ENCODE measurements at regions not wholly inside any gene's neighbourhood (a gene's known extent, or its start where the extent isn't known, plus 50 kb on each side); places are given as distances from the start of the nearest gene placed in this dataset.
"Not testable (repeated sequence)": the region's sequence is repeated elsewhere in the genome, so short reads cannot be mapped to it uniquely, and the experiment has no call there.

GRCh38 chr7:51599935-51600334, 283.3 kb upstream of the COBL start:
- DNase-seq: not testable (repeated sequence)

GRCh38 chr7:51593628-51594027, 277.0 kb upstream of the COBL start:
- DNase-seq: no peak

GRCh38 chr7:51592842-51593599, 276.4 kb upstream of the COBL start:
- no peak for DNase-seq

- DNase-seq: no peak
Observed at GRCh38 chr7:51591223-51591622, 274.6 kb upstream of the COBL start.

- DNase-seq: no peak
Observed at GRCh38 chr7:51590746-51591145, 274.1 kb upstream of the COBL start.

GRCh38 chr7:51589111-51589510, 272.5 kb upstream of the COBL start:
- no peak for DNase-seq

GRCh38 chr7:51587604-51588003, 271.0 kb upstream of the COBL start:
- no peak for DNase-seq

GRCh38 chr7:51577390-51577789, 260.8 kb upstream of the COBL start:
- no peak for DNase-seq

GRCh38 chr7:51569581-51569980, 253.0 kb upstream of the COBL start:
- DNase-seq: no peak

GRCh38 chr7:51569176-51569575, 252.6 kb upstream of the COBL start:
- DNase-seq: no peak

GRCh38 chr7:51551070-51551469, 234.5 kb upstream of the COBL start:
- DNase-seq: no peak

GRCh38 chr7:51545131-51545530, 228.5 kb upstream of the COBL start:
- no peak for DNase-seq

GRCh38 chr7:51543801-51544553, 227.4 kb upstream of the COBL start:
- no peak for DNase-seq

GRCh38 chr7:51540906-51541305, 224.3 kb upstream of the COBL start:
- DNase-seq: not testable (repeated sequence)

- no peak for DNase-seq
Observed at GRCh38 chr7:51539840-51540239, 223.2 kb upstream of the COBL start.

- DNase-seq: no peak
Observed at GRCh38 chr7:51528172-51528571, 211.6 kb upstream of the COBL start.

GRCh38 chr7:51521694-51522312, 205.2 kb upstream of the COBL start:
- DNase-seq: no peak

GRCh38 chr7:51521054-51521453, 204.4 kb upstream of the COBL start:
- DNase-seq: no peak

GRCh38 chr7:51518646-51519045, 202.0 kb upstream of the COBL start:
- no peak for DNase-seq

GRCh38 chr7:51517187-51517586, 200.6 kb upstream of the COBL start:
- DNase-seq: no peak

GRCh38 chr7:51501620-51502019, 185.0 kb upstream of the COBL start:
- no peak for DNase-seq

- DNase-seq: no peak
Observed at GRCh38 chr7:51482976-51483375, 166.4 kb upstream of the COBL start.

- no peak for DNase-seq
Observed at GRCh38 chr7:51481421-51481820, 164.8 kb upstream of the COBL start.

GRCh38 chr7:51477819-51478218, 161.2 kb upstream of the COBL start:
- DNase-seq: no peak
